Fibroblast of villous mesenchyme (primary cell): ENCODE measurements at regions not wholly inside any gene's neighbourhood (a gene's known extent, or its start where the extent isn't known, plus 50 kb on each side); places are given as distances from the start of the nearest gene placed in this dataset.
"Not testable (repeated sequence)": the region's sequence is repeated elsewhere in the genome, so short reads cannot be mapped to it uniquely, and the experiment has no call there.

Experiments
- DNase-seq: peaks from one replicate; pipeline ENCODE4 v3.0.0-alpha.2; 2010; ENCODE audit warnings: low read depth
- H3K4me3 ChIP-seq: 2 replicates; pipeline ENCODE4 v1.5.1; 2011; ENCODE audit warnings: low read depth, mild to moderate bottlenecking, low read length
- TF ChIP-seq, protein P1 (sequence below): IDR thresholded peaks from 2 replicates; pipeline ENCODE4 v1.5.1; 2012; ENCODE audit warnings: low read depth, mild to moderate bottlenecking, low read length; ENCODE audit not compliant: insufficient read depth

DNA sequence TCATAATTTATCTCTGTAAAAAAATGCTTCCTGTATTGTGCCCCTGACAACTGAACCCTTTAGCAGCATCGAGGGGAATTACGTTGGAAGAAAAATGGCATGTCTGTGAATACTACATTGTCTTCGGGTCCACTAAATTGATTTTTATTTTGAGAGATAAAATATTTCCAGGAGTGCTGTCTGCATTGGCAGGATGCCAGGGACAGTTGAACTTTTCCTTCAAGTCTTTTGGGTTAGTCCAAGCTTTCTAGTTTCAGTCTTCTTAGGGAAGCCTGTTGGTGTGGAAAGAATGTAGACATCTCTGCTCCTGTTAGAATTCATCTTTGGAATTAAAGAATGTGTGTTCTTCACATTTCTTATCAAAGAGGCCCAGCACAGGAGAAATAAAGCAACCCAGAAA, 557.9 kb downstream of the TMEM114 start:
- no peak overlapping the region for H3K4me3 ChIP-seq
- TF ChIP-seq, protein P1, sequence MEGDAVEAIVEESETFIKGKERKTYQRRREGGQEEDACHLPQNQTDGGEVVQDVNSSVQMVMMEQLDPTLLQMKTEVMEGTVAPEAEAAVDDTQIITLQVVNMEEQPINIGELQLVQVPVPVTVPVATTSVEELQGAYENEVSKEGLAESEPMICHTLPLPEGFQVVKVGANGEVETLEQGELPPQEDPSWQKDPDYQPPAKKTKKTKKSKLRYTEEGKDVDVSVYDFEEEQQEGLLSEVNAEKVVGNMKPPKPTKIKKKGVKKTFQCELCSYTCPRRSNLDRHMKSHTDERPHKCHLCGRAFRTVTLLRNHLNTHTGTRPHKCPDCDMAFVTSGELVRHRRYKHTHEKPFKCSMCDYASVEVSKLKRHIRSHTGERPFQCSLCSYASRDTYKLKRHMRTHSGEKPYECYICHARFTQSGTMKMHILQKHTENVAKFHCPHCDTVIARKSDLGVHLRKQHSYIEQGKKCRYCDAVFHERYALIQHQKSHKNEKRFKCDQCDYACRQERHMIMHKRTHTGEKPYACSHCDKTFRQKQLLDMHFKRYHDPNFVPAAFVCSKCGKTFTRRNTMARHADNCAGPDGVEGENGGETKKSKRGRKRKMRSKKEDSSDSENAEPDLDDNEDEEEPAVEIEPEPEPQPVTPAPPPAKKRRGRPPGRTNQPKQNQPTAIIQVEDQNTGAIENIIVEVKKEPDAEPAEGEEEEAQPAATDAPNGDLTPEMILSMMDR = no peak
- DNase-seq = no peak

GRCh38 chr16:8030004-8030403, 560.3 kb downstream of the TMEM114 start:
- not testable (repeated sequence) for H3K4me3 ChIP-seq, DNase-seq

DNA sequence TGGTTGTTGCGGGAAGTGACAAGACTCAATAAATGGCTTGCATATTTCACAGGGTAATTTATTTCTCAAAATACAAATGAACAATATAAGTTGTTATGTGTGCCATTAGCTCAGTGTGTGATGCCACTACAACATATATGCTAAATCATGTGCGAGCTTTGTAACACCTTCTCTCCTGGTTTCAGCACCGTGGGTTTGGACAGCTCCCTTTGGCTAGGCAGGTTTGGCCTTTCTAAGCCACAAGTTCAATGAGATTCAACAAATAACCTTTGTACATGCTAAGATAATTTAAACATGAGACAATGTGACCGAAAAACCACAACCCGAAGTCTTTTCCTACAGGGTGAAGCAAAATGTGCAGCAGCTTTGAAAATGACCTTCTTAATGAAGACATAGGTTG, 563.9 kb downstream of the TMEM114 start:
- peak; percentile 6 for DNase-seq
- H3K4me3 ChIP-seq = no peak overlapping the region
- TF ChIP-seq, protein P1 = no peak

DNA sequence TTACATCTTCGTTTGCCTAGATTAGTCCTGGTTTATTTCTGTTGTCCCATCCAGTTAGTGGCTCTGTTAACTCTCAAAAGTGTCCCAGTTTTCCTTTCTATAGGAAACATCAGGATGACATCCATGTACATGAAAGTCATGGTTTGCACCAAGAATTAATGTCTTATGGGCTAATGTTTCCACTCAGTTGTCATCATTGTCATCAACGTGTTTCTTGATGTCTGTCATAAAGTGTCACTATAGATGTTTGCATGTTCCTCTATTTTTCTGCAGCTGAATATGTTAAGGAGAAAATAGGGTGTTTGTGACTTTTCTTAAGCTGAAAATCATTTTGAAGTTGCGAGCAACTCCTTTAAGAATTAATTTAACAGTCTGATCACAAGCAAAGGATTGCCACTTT, 567.0 kb downstream of the TMEM114 start:
- no peak for DNase-seq
- no peak overlapping the region for H3K4me3 ChIP-seq
- TF ChIP-seq, protein P1 = no peak

DNA sequence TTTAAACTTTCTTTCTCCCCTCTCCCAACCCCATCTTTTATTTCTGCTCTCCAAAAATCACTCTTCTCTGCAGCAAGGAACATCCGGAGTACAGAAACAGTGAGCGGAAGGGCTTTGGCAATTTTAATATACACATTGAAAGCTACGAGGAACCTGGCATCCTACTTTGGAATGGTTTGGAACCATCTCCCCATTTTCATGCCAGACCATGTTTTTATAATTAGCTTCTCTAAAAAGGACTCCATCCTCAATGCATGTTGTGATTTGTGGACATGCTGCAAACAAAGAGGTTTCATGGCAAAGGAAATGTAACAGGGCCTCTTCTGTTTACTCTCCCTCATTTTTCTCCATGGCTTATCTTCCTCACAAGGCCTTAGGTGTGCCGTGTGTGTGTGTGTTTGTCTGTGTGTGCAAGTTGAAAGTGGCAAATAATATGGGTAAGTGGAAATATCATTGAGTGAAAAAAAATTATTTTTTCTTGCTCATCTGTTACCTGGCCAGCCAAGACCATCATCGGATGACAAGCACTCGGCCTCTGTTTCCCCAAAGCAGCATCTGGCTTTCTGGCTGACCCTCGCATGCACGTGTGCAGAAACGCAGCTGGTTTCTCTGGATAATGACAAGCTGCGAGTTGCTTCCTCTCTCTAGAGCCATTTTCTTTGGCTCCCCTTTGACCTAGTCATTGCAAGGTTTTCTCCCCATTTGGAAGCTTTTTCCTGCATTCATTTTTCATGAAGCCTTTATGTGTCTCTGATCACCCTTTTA, 585.0 kb downstream of the TMEM114 start:
- TF ChIP-seq, protein P1 = no peak
- DNase-seq = no peak
- H3K4me3 ChIP-seq = no peak overlapping the region

GRCh38 chr16:7998789-7999453, 591.4 kb downstream of the TMEM114 start:
- H3K4me3 ChIP-seq = no peak overlapping the region
- no peak for DNase-seq
- TF ChIP-seq, protein P1 = no peak

DNA sequence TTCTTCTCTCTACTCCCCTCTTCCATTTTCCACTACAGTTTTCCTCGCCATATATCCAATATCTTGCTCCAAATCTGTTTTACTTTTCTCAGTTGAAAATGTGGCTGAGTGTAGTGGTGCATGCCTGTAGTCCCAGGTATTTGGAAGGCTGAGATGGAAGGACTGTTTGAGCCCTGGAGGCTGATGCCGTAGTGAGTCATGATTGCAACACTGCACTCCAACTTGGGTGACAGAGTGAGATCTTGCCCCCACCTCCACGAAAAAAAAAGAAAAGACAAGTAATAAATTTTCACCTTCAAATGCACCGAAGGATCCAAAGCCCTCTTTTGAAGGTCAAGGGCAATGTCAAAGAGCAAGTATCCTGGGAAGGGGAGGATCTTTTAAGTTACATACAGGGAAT, 592.3 kb downstream of the TMEM114 start:
- TF ChIP-seq, protein P1 = no peak
- no peak for DNase-seq
- H3K4me3 ChIP-seq = no peak overlapping the region
